Hepatocyte (in vitro differentiated cells): ENCODE measurements at regions not wholly inside any gene's neighbourhood (a gene's known extent, or its start where the extent isn't known, plus 50 kb on each side); places are given as distances from the start of the nearest gene placed in this dataset.

Experiments used
- DNase-seq: peaks from one replicate; pipeline ENCODE4 v3.0.0-alpha.2; 2016; ENCODE audit warnings: low spot score
- H2AFZ ChIP-seq: fragments of 200-600 bp; sonication (generic); 2 replicates; pipeline ENCODE4 v1.6.0; 2016; ENCODE audit warnings: antibody characterized with exemption, mild to moderate bottlenecking
- H3K27ac ChIP-seq: fragments of 200-600 bp; sonication (generic); 2 replicates; pipeline ENCODE4 v1.5.1; 2016; ENCODE audit warnings: mild to moderate bottlenecking
- H3K27me3 ChIP-seq: fragments of 200-600 bp; sonication (generic); 2 replicates; pipeline ENCODE4 v1.6.1; 2016
- H3K36me3 ChIP-seq: fragments of 200-600 bp; sonication (generic); replicated peaks from 2 replicates; pipeline ENCODE4 v1.5.1; 2016; ENCODE audit warnings: low read depth; ENCODE audit not compliant: insufficient read depth
- H3K4me1 ChIP-seq: fragments of 200-600 bp; sonication (generic); 2 replicates; pipeline ENCODE4 v1.5.1; 2016; ENCODE audit warnings: mild to moderate bottlenecking, moderate library complexity; ENCODE audit not compliant: insufficient read depth
- H3K4me2 ChIP-seq: fragments of 200-600 bp; sonication (generic); 2 replicates; pipeline ENCODE4 v1.6.0; 2016
- H3K4me3 ChIP-seq: fragments of 200-600 bp; sonication (generic); 2 replicates; pipeline ENCODE4 v1.5.1; 2016; ENCODE audit warnings: mild to moderate bottlenecking
- H3K79me2 ChIP-seq: fragments of 200-600 bp; sonication (generic); 2 replicates; pipeline ENCODE4 v1.6.0; 2017; ENCODE audit warnings: mild to moderate bottlenecking
- H3K9me2 ChIP-seq: fragments of 200-600 bp; sonication (generic); replicated peaks from 2 replicates; pipeline ENCODE4 v1.6.0; 2017; ENCODE audit warnings: mild to moderate bottlenecking; ENCODE audit not compliant: insufficient read depth
- H3K9me3 ChIP-seq: fragments of 200-600 bp; sonication (generic); 2 replicates; pipeline ENCODE4 v1.5.1; 2016; ENCODE audit warnings: low read depth, mild to moderate bottlenecking
- H4K20me1 ChIP-seq: fragments of 200-600 bp; sonication (generic); 2 replicates; pipeline ENCODE4 v1.6.0; 2016; ENCODE audit warnings: mild to moderate bottlenecking; ENCODE audit not compliant: insufficient read depth, poor library complexity, severe bottlenecking
- CTCF ChIP-seq: fragments of 200-600 bp; sonication (generic); IDR thresholded peaks from 2 replicates; pipeline ENCODE4 v1.5.1; 2016; ENCODE audit warnings: antibody characterized with exemption, mild to moderate bottlenecking; ENCODE audit not compliant: poor library complexity
- EZH2 ChIP-seq: fragments of 200-600 bp; sonication (generic); IDR thresholded peaks from 2 replicates; pipeline ENCODE4 v1.6.1; 2016; ENCODE audit warnings: antibody characterized with exemption, mild to moderate bottlenecking, borderline replicate concordance
- EZH2phosphoT487 ChIP-seq: fragments of 200-600 bp; sonication (generic); IDR thresholded peaks from one replicate; pipeline ENCODE4 v1.6.1; 2018; ENCODE audit warnings: antibody characterized with exemption, mild to moderate bottlenecking, low read depth, moderate library complexity; ENCODE audit not compliant: unreplicated experiment, severe bottlenecking
- WGBS: methylation state at CpG from one replicate; pipeline ENCODE4 v1.1.6; 2016; ENCODE audit warnings: low lambda C conversion rate; ENCODE audit errors: missing lambda C conversion rate; 5-methylcytosine and 5-hydroxymethylcytosine counted together

GRCh38 chr18:78770823-78771139 lies 208.8 kb upstream of the SALL3 start:
- DNase-seq, result no peak
- Histone ChIP-seq H3K9me3 (no peaks in the 10 kb centered on the region), H3K4me3 (no peak overlapping the region), H3K9me2 (no peaks in the 10 kb centered on the region), H4K20me1 (no peaks in the 10 kb centered on the region), H3K4me1 (peaks cover 18% of the 10 kb centered on the region), H3K36me3 (no peaks in the 10 kb centered on the region), H3K4me2 (no peak overlapping the region), H3K27ac (no peak overlapping the region), H3K79me2 (no peaks in the 10 kb centered on the region), H2AFZ (no peak overlapping the region), H3K27me3 (no peaks in the 10 kb centered on the region)
- TF ChIP-seq EZH2 (no peak), CTCF (no peak), EZH2phosphoT487 (no peak)
- 77% methylated on average over 12 of the region's 12 CpGs for WGBS

- TF ChIP-seq CTCF (no peak), EZH2 (no peak), EZH2phosphoT487 (no peak)
- no peak overlapping the region for H3K4me2 ChIP-seq
- peaks cover 18% of the 10 kb centered on the region for H3K4me1 ChIP-seq
- no peaks in the 10 kb centered on the region for H3K79me2 ChIP-seq
- H4K20me1 ChIP-seq, result no peaks in the 10 kb centered on the region
- H3K27me3 ChIP-seq, result no peaks in the 10 kb centered on the region
- DNase-seq, result no peak
- no peak overlapping the region for H2AFZ ChIP-seq
- no peak overlapping the region for H3K4me3 ChIP-seq
- H3K36me3 ChIP-seq, result no peaks in the 10 kb centered on the region
- 88% methylated on average over 22 of the region's 22 CpGs for WGBS
- no peaks in the 10 kb centered on the region for H3K9me2 ChIP-seq
- H3K9me3 ChIP-seq, result no peaks in the 10 kb centered on the region
- H3K27ac ChIP-seq, result no peak overlapping the region
Measured at GRCh38 chr18:78771496-78772359, 207.9 kb upstream of the SALL3 start.

GRCh38 chr18:78772360-78773302 lies 207.0 kb upstream of the SALL3 start:
- H3K4me2 ChIP-seq, result no peak overlapping the region
- no peak overlapping the region for H3K27ac ChIP-seq
- no peak for TF ChIP-seq CTCF
- TF ChIP-seq EZH2phosphoT487, result no peak
- TF ChIP-seq EZH2, result no peak
- H3K9me3 ChIP-seq, result no peaks in the 10 kb centered on the region
- H3K4me1 ChIP-seq, result peaks cover 18% of the 10 kb centered on the region
- H3K27me3 ChIP-seq, result no peaks in the 10 kb centered on the region
- no peak for DNase-seq
- H3K36me3 ChIP-seq, result no peaks in the 10 kb centered on the region
- H2AFZ ChIP-seq, result no peak overlapping the region
- no peaks in the 10 kb centered on the region for H4K20me1 ChIP-seq
- no peak overlapping the region for H3K4me3 ChIP-seq
- H3K79me2 ChIP-seq, result no peaks in the 10 kb centered on the region
- H3K9me2 ChIP-seq, result no peaks in the 10 kb centered on the region
- 84% methylated on average over 25 of the region's 26 CpGs for WGBS
